ENCODE measurements at regions not wholly inside any gene's neighbourhood (a gene's known extent, or its start where the extent isn't known, plus 50 kb on each side); places are given as distances from the start of the nearest gene placed in this dataset.

DNA sequence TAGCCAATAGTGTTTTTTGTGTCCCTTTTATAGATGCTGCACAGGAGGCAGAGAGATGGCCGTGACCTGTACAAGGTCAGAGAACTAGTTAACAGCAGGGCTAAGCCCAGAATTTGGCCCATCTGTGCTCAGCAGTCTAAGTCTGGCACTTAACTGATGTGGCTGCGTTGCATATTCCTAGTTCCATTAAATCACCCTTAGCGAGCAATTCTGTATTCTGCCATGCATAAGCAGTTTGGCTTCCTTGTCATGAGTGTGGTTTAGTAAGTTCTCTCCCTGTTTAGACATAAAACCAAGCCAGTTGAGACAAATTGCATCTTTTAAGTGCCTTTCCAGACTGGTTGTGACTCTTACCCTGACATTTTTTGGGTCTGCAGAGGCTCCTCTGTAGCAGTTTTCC lies 230.6 kb upstream of the TENM4 start:
- TF ChIP-seq RAD21 (IDR thresholded peaks at IDR 0.05; ENCODE audit: low read depth) = no peak
- no peak for TF ChIP-seq EP300 (IDR thresholded peaks at IDR 0.05; ENCODE audit: borderline replicate concordance)
- no peak for TF ChIP-seq NFIC (IDR thresholded peaks at IDR 0.05)
- TF ChIP-seq, protein P1, sequence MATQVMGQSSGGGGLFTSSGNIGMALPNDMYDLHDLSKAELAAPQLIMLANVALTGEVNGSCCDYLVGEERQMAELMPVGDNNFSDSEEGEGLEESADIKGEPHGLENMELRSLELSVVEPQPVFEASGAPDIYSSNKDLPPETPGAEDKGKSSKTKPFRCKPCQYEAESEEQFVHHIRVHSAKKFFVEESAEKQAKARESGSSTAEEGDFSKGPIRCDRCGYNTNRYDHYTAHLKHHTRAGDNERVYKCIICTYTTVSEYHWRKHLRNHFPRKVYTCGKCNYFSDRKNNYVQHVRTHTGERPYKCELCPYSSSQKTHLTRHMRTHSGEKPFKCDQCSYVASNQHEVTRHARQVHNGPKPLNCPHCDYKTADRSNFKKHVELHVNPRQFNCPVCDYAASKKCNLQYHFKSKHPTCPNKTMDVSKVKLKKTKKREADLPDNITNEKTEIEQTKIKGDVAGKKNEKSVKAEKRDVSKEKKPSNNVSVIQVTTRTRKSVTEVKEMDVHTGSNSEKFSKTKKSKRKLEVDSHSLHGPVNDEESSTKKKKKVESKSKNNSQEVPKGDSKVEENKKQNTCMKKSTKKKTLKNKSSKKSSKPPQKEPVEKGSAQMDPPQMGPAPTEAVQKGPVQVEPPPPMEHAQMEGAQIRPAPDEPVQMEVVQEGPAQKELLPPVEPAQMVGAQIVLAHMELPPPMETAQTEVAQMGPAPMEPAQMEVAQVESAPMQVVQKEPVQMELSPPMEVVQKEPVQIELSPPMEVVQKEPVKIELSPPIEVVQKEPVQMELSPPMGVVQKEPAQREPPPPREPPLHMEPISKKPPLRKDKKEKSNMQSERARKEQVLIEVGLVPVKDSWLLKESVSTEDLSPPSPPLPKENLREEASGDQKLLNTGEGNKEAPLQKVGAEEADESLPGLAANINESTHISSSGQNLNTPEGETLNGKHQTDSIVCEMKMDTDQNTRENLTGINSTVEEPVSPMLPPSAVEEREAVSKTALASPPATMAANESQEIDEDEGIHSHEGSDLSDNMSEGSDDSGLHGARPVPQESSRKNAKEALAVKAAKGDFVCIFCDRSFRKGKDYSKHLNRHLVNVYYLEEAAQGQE (IDR thresholded peaks at IDR 0.05; ENCODE audit: low read depth) = no peak
- TF ChIP-seq, protein P2, sequence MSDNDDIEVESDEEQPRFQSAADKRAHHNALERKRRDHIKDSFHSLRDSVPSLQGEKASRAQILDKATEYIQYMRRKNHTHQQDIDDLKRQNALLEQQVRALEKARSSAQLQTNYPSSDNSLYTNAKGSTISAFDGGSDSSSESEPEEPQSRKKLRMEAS (IDR thresholded peaks at IDR 0.05) = no peak
- TF ChIP-seq TAF1 (IDR thresholded peaks at IDR 0.05; ENCODE audit: low read depth) = no peak
- TF ChIP-seq ZBTB7A (IDR thresholded peaks at IDR 0.05; ENCODE audit: low read depth) = no peak
- TF ChIP-seq EGR1 (IDR thresholded peaks at IDR 0.05) = no peak
- TF ChIP-seq TCF12 (IDR thresholded peaks at IDR 0.05; ENCODE audit: low read depth) = no peak

Measured in Ishikawa (cell line).